ENCODE measurements at regions not wholly inside any gene's neighbourhood (a gene's known extent, or its start where the extent isn't known, plus 50 kb on each side); places are given as distances from the start of the nearest gene placed in this dataset.

DNA sequence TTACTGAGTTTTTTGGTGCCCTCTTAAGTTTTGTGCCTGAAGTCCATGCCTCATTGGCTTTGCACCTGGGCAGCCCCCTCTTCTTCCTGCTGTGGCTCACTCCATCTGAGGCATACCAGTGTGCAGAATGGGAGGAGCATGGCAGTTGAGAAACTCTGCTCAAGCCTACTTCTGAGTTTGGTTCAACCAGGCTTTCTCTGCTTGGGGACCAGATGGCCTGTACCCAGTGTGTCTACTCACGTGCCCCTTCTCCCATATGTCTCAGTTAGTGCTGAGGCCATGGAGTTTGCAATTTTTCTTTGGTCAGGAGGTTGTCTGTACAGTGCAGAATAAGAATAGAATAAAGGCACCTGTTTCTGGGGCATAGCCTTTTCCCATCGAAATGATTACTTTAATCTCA, 383.3 kb upstream of the DDHD1 start:
- Histone ChIP-seq H3K27me3 (no peaks in the 10 kb centered on the region), H3K4me3 (no peak overlapping the region), H3K4me1 (peaks cover 0 to 28% (median 0%) of the 10 kb centered on the region in 4 donors), H3K27ac (no peak overlapping the region), H3K36me3 (no peaks in the 10 kb centered on the region), H3K9me3 (no peaks in the 10 kb centered on the region)
- no peak for DNase-seq (ENCODE audit: low spot score in 2 of 2)
- WGBS, 2 donors: 92 to 96% methylated on average over 2 of the region's 2 CpGs
- TF ChIP-seq POLR2A (IDR thresholded peaks at IDR 0.05) (no peak), EP300 (IDR thresholded peaks at IDR 0.05) (no peak)
- TF ChIP-seq, protein P1, sequence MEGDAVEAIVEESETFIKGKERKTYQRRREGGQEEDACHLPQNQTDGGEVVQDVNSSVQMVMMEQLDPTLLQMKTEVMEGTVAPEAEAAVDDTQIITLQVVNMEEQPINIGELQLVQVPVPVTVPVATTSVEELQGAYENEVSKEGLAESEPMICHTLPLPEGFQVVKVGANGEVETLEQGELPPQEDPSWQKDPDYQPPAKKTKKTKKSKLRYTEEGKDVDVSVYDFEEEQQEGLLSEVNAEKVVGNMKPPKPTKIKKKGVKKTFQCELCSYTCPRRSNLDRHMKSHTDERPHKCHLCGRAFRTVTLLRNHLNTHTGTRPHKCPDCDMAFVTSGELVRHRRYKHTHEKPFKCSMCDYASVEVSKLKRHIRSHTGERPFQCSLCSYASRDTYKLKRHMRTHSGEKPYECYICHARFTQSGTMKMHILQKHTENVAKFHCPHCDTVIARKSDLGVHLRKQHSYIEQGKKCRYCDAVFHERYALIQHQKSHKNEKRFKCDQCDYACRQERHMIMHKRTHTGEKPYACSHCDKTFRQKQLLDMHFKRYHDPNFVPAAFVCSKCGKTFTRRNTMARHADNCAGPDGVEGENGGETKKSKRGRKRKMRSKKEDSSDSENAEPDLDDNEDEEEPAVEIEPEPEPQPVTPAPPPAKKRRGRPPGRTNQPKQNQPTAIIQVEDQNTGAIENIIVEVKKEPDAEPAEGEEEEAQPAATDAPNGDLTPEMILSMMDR (IDR thresholded peaks at IDR 0.05): no peak

DNA sequence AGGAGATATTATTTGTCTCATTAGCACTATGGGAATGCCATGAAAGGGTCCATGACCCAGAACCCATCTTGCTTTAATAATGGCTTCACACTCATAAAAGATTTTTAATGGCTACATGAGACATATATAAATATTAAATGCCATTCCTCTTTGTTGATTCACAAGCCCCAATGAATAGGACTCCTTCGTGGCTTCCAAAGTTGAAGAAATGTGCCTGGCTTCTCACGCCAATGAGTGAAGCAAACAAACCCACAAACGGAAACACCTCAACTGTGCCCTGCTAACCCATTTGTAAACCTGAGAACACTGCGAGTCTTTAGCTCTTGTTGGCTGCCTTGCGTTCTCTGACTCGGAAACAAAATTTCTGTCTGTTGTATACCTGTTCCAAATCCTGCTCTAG, 381.7 kb upstream of the DDHD1 start:
- TF ChIP-seq EP300 (IDR thresholded peaks at IDR 0.05): no peak
- TF ChIP-seq, protein P1 (IDR thresholded peaks at IDR 0.05): no peak
- no peak for TF ChIP-seq POLR2A (IDR thresholded peaks at IDR 0.05)
- no peak overlapping the region for H3K27ac ChIP-seq
- H3K36me3 ChIP-seq: no peaks in the 10 kb centered on the region
- peaks cover 0 to 26% (median 0%) of the 10 kb centered on the region in 4 donors for H3K4me1 ChIP-seq
- no peak overlapping the region for H3K4me3 ChIP-seq
- H3K27me3 ChIP-seq: no peaks in the 10 kb centered on the region
- WGBS, 2 donors: 70 to 88% methylated on average over 6 of the region's 6 CpGs
- no peaks in the 10 kb centered on the region for H3K9me3 ChIP-seq
- DNase-seq (ENCODE audit: low spot score in 2 of 2): no peak

DNA sequence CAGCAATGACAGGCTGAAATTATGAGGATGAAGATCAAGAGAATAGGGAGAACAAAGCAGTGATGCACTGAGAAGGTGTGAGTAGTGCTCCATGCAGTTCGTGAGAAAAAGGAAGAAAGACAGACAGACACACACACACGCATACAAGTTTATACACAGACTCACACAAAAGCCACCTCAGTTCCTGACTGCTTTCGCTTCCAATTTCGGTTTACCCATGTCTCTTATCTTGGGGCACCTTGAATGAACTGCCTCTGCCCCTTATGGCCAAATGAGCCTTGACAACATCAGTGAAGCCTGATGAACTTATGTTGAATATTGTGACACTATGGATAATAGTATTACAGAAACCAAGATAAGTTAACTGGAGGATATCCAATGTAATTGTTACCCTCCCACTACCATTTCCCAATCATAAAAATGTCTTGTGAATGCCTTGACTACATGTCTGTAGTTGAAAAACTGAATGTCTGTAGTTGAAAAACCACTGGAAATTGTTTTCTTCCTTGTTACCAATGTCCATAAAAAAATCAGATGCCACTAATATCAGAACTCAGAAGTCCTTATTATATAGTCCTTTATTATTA, 380.4 kb upstream of the DDHD1 start:
- Histone ChIP-seq H3K27ac (no peak overlapping the region), H3K9me3 (no peaks in the 10 kb centered on the region), H3K36me3 (no peaks in the 10 kb centered on the region), H3K27me3 (no peaks in the 10 kb centered on the region), H3K4me1 (peaks cover 0 to 15% (median 0%) of the 10 kb centered on the region in 4 donors), H3K4me3 (no peak overlapping the region)
- no peak for DNase-seq (ENCODE audit: low spot score in 2 of 2)
- TF ChIP-seq EP300 (IDR thresholded peaks at IDR 0.05) (no peak), POLR2A (IDR thresholded peaks at IDR 0.05) (no peak)
- TF ChIP-seq, protein P1 (IDR thresholded peaks at IDR 0.05): no peak
- 70 to 71% methylated on average over 4 of the region's 4 CpGs for WGBS, 2 donors

DNA sequence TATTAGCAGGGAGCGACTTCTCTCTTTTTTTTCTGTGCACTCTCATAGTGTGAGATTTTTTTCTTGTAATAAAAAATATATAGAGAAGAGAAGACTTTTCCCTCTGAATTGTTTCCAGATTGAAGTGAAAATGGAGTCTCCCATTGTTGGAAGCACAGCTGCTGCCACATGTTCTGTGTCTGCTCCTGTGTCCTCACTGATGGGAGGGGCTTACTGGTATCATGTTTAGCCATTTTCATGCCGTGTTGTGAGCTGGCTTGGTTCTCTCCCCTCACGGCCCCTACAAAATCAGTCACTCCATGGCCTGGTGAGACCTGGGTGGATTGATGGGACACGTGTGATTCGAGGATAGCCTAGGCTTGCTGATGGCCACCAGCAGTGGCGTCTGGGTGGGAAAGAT, 379.7 kb upstream of the DDHD1 start:
- Histone ChIP-seq H3K9me3 (no peaks in the 10 kb centered on the region), H3K36me3 (no peaks in the 10 kb centered on the region), H3K4me1 (peaks cover 0 to 10% (median 0%) of the 10 kb centered on the region in 4 donors), H3K27me3 (no peaks in the 10 kb centered on the region), H3K27ac (no peak overlapping the region), H3K4me3 (no peak overlapping the region)
- 70 to 82% methylated on average over 6 of the region's 6 CpGs for WGBS, 2 donors
- DNase-seq (ENCODE audit: low spot score in 2 of 2): no peak
- TF ChIP-seq POLR2A (IDR thresholded peaks at IDR 0.05) (no peak), EP300 (IDR thresholded peaks at IDR 0.05) (no peak)
- TF ChIP-seq, protein P1 (IDR thresholded peaks at IDR 0.05): no peak

DNA sequence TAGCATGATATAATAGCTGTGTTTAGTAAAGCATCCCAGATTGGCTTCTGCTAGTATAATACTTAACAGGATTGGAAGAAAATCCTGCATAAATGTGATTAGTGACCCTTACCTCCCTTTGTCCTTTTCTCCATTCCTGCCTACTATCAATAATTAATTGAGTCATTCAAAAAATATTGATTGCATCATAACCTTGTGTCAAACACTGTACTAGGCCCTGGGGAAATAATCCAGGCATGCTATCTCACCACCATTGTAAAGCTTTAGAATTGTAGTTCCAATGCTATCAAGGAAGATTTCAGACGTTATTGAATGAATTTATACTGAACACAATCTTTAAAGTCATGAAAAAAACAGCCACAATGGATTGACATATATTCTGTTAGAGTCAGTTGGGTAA, 378.6 kb upstream of the DDHD1 start:
- 77 to 82% methylated on average over 1 of the region's 1 CpG for WGBS, 2 donors
- no peak for DNase-seq (ENCODE audit: low spot score in 2 of 2)
- H3K27ac ChIP-seq: no peak overlapping the region

More for the DNA sequence above, 378.6 kb upstream of the DDHD1 start:
- no peaks in the 10 kb centered on the region for H3K9me3 ChIP-seq
- TF ChIP-seq, protein P1 (IDR thresholded peaks at IDR 0.05): no peak
- TF ChIP-seq POLR2A (IDR thresholded peaks at IDR 0.05): no peak
- TF ChIP-seq EP300 (IDR thresholded peaks at IDR 0.05): no peak
- no peak overlapping the region for H3K4me3 ChIP-seq
- H3K27me3 ChIP-seq: no peaks in the 10 kb centered on the region
- H3K36me3 ChIP-seq: no peaks in the 10 kb centered on the region
- no peaks in the 10 kb centered on the region for H3K4me1 ChIP-seq
